ENCODE measurements at regions not wholly inside any gene's neighbourhood (a gene's known extent, or its start where the extent isn't known, plus 50 kb on each side); places are given as distances from the start of the nearest gene placed in this dataset.

- peak; percentile 4 for DNase-seq (ENCODE audit: low read depth)
Measured at GRCh38 chr1:72827278-72827677, 544.9 kb upstream of the NEGR1 start.

GRCh38 chr1:72804541-72804940, 522.2 kb upstream of the NEGR1 start:
- DNase-seq (ENCODE audit: low read depth) = no peak

DNA sequence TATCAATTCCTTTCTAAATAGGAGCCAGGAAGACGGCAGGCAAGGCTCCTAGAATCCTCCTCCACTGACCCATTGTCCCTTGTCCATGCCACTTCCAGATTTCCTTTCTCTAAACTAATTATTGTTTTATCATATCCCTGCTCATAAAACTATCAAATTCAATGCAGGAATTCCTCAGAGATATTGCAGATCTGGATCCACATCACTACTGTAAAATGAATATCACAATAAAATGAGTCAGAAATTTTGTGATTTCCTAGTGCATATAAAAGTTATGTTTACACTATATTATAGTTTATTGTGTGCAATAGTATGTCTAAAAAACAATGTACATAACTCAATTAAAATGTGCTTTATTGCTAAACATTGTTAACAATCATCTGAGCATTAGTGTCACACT, 498.7 kb upstream of the NEGR1 start:
- no peak for DNase-seq (ENCODE audit: low read depth)

DNA sequence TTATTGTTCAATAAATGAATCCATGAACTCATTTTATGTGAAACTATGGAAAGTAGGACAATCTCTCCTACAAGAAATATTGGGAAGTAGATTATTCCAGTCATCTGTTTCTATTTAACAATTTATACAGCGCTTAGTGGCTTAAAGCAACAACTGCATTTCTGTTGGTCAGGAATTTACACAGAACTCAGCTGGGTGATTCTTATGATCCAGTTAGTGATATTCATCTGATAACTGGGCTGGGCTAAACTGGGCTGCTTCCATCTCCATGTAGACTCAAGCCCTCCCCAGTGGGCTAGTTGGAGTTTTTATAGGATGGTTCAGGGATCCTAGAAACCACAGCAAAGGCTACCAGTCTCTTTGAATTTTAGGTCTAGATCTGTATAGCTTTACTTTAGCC, 497.9 kb upstream of the NEGR1 start:
- no peak for DNase-seq (ENCODE audit: low read depth)

GRCh38 chr1:72777918-72778317, 495.6 kb upstream of the NEGR1 start:
- no peak for DNase-seq (ENCODE audit: low read depth)

DNA sequence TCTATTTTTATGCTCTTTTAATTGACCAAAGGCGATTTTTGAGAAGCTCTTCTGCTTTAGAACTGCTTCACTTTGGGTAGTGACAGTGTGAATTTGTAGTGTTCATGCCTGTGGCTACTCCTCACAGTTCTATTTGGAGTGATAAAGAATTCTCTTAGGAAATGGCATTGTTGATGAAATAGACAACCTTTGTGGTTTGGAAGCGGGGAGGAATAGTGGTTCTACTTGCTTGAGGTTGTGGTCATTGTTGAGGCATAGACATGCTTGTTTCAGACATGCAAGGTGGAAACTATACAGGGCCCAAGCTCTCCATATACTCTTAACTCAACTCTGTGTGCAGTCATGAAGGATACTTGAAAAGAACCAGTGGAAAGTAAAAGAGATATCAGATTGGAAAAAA, 481.1 kb upstream of the NEGR1 start:
- no peak for DNase-seq (ENCODE audit: low read depth)

GRCh38 chr1:72759486-72759885, 477.1 kb upstream of the NEGR1 start:
- no peak for DNase-seq (ENCODE audit: low read depth)

DNA sequence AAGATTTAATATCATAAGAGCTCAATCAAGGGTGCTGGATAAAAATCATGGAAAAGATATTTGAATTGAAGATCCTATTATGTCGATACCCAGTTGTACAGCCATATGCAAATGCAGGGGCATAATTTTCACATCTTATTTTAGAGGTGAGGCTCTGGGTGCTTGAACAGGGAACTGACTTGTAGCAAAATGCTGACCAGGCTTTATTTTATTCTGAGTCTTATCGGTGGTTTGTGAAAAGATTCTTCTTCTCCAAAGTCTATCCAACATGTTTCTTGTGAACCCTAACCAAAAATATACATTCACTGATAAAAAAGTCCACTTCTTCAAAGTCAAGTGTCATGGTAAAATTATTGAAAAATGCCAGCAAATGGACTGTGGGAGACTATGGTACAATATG, 475.5 kb upstream of the NEGR1 start:
- no peak for DNase-seq (ENCODE audit: low read depth)

DNA sequence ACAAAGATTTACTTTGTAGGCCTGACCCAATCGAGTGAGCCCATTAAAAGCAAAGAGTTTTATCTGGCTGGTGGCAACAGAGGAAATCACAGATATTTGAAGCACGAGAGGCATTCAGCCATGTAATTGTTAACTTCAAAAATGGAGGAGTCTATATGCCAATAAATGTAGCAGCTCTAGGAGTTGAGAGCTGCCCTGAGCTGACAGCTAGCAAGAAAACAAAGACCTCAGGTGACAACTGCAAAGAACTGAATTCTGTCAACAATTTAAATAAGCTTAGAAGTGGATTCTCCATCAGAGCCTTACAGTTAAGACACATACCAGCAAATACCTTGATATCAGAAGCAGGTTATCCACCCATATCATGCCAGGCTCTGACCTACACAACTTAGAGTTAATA, 463.1 kb upstream of the NEGR1 start:
- DNase-seq (ENCODE audit: low read depth) = no peak

DNA sequence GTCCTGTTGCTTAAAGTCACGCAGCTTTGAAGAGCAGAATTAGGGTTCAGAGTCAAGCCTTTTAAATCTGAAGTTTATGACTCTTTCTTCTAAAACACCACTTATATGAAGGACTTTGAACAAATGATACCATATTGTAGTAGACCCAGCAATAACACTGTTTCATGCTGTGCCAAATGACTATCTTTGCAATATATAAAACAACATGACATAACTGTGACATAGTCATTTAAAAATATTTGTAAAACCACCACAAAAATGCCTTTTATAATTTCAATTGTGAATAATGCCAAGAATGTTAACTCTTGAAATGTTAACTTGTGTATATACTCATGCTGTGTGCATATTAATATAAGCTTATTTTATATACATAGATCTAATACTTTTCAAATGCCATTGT, 452.1 kb upstream of the NEGR1 start:
- no peak for DNase-seq (ENCODE audit: low read depth)

DNA sequence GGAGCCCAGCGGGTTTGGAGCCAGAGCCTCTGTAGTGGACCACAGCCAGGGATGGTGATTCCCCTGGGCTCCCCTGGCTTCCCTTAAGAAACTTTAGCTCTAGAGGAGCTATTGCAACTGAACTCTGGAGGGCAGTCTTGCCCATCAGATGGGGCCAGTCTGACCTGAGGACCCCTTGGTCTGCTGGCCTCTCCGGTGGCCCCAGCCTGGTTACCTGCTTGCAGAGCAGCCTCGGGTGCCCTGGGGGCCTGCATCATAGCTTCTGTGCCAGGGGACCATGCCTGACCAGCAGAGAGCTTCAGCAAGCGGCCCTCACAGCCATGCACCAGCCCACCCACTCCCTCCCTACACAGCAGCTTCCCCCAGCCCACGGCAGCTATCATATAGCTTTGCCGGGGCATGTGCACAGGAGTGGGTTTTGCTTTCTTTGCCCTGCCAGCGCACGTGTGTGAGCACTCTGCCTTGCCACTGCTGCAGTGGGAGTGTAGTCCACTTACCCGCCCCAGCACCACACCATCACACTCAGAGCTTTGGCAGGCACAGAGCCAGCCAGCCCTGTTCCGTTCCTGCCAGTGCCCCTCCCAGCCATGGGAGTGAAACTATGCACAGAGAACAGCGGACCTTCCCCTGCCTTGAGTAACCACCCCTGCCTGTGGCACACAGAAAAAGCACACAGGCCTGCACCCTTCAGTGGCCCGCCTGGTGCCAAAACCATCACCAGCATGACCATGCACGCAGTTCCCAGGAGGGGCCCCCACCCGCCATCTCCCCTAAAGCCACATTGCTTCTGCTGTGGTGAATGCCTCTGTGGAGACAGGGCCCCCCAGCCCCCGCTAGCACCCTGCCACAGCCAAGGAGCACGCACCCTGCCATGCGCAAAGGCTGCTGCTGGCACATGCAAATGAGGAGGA, 442.9 kb upstream of the NEGR1 start:
- no peak for DNase-seq (ENCODE audit: low read depth)

DNA sequence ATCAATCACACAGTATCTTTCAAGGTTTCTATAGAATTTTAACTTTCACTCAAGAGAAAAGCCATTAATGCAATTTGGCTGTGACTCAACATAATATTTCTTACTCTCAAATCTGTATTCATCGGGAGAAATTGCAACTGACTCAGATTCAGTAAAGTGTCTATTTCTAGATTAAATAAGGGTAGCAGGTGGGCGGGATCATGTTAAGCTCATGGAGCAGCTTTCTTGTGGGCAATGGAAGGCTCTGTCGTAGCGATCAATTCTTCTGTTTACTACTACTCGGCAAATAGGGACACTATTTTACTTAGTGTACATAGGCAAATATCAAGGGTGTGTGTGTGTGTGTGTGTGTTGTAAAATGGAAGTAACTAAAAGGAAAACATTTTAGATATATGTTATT, 423.6 kb upstream of the NEGR1 start:
- no peak for DNase-seq (ENCODE audit: low read depth)

GRCh38 chr1:72704841-72705477, 422.6 kb upstream of the NEGR1 start:
- no peak for DNase-seq (ENCODE audit: low read depth)

DNA sequence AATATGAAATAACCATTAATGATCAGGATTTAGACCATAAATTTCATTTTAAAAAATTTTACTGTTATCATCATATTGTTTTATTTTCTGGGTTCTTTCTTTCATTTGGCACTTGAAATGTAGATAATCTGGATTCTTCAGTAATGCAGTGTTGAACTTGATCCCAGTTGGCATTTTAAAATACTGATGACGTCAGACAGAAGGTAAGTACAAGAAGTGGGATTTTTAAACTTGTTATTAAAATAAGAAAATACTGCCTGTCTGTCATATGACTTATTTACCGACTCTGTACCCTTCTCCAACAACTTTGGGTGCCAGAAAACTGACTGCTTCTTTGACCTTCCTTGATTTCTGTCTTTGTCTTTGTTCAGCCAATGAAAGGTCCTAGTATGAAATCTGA, 415.1 kb upstream of the NEGR1 start:
- no peak for DNase-seq (ENCODE audit: low read depth)

DNA sequence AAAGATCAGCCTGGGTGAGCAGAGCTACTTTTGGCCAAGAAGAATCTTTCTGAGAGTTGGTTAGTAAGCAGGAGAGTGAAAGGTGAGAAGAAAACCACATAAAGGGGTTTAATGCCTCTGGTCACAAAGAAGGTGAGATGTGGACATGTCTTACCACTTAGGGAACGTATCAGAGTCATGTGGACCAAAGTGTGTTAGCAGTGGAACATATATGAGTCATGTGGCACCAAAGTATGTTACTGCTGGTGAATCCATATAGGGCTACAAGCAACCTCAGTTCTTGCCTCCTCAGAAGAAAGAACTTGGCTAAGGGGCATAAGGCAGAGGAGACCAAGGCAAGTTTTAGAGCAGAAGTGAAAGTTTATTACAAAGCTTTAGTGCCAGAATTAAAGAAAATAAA, 411.6 kb upstream of the NEGR1 start:
- DNase-seq (ENCODE audit: low read depth) = no peak

- DNase-seq (ENCODE audit: low read depth) = no peak
Measured at GRCh38 chr1:72693376-72693775, 411.0 kb upstream of the NEGR1 start.

DNA sequence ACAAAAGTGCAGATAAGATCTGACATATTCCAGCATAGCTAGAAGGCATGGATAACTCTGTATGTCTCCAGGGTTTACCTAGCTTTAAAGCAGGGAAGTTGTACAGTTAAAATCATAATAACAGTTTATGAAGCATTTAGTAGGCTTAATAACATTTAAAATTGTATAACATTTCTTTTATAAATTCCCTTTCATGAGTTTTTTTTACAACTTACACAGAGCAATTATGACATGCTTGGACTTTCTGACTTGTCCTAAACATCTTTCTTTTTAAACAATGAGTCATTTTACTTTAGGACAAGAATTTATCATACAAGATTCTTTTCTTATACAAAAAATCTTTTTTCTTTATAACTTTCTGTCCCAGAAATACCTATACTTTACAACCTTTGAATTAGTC, 408.5 kb upstream of the NEGR1 start:
- DNase-seq (ENCODE audit: low read depth) = no peak

DNA sequence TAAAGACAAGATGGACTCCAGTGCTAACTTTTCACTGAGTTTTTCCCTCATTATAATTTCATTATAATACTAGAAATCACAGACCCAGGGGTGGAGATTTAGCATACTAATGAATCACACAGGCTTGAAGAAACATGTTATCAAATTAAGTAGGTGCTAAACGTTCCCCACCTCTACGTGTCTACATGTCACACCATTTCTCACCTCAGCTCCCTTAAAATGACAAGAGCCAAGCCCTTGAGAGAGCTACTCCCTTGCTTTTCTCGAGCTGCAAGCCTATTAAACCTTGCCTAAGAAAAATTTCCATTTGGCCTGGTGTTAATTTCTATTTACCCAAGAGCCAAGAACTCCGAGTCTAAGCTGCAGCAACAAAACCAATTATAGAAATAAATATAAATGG, 396.3 kb upstream of the NEGR1 start:
- DNase-seq (ENCODE audit: low read depth) = no peak

GRCh38 chr1:72670902-72671301, 388.6 kb upstream of the NEGR1 start:
- DNase-seq (ENCODE audit: low read depth) = no peak

DNA sequence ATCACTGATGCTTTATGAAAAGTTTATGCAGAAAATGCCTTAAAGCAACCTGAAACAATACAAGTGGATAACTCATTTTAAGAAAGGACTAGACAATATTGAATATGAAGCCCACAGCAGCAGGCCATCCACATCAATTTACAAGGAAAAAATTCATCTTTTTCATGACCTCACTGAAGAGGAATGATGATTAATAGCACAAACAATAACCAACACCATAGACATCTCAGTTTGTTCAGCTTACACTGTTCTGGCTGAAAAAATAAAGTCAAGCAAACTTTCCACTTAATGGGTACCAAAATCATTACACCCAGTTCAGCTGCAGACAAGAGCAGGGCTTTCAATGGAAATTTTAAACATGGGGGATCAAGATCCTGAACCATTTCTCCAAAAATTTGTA, 380.6 kb upstream of the NEGR1 start:
- DNase-seq (ENCODE audit: low read depth) = no peak

DNA sequence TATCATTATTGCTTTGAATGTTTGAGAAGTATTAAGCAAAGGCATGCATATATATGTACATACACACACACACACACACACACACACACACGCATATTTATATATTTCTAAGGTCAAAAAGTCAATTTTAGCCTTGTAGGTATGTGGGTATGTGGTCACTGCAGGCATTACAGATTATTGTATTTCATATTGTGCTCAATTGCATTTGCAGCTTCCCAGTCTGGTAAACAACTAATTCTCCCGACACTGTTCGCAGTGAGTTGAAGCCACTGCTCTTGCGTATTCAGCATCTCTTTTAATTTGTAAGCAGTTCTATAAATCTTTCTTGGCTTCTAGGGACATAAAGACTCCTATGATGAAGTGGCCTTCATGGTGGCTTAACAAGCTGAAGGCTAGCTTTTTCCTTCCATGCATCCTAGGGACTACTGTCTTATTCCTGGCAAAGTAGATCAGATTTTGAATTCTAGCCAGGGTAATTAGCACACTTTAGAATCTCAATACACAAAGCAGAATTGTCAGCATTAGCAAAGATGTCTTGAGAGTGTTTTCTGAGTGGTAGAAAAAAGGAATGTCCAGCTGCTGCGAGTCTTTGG, 368.6 kb upstream of the NEGR1 start:
- DNase-seq (ENCODE audit: low read depth) = no peak

- peak; percentile 49 for DNase-seq (ENCODE audit: low read depth)
Measured at GRCh38 chr1:72649991-72650390, 367.7 kb upstream of the NEGR1 start.

DNA sequence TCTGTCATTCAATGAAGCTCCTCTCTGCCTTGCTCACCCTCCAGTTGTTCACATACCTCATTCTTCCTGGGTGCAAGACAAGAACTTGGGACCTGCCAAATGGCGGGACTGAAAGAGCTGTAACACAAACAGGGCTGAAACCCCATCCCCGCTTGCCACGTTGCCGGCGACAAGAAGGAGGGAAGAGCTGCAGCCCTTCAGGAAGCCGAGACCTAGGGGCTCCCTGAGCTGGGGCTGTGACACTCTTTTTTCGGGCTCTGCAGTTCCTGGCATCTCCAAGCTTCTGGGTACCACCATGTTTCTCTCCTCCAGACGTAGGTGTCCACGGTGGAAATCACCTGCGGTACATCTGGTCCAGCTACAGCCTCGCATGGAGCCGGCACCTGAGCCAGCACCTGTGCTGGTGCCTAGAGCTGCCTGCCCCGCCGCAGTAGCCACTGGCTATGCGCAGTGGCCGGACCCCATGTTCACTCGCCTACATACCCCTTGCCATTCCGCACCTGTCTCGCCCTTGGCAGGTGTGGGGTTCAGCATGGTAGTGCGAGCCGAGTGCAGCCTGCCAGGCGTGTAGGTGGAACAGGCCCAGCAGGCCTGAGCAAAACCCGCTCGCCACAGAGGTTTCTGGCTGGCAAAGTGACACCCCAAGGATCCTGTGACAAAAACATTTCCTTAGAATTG, 367.0 kb upstream of the NEGR1 start:
- DNase-seq (ENCODE audit: low read depth) = no peak
